ENCODE measurements at regions not wholly inside any gene's neighbourhood (a gene's known extent, or its start where the extent isn't known, plus 50 kb on each side); places are given as distances from the start of the nearest gene placed in this dataset.

DNA sequence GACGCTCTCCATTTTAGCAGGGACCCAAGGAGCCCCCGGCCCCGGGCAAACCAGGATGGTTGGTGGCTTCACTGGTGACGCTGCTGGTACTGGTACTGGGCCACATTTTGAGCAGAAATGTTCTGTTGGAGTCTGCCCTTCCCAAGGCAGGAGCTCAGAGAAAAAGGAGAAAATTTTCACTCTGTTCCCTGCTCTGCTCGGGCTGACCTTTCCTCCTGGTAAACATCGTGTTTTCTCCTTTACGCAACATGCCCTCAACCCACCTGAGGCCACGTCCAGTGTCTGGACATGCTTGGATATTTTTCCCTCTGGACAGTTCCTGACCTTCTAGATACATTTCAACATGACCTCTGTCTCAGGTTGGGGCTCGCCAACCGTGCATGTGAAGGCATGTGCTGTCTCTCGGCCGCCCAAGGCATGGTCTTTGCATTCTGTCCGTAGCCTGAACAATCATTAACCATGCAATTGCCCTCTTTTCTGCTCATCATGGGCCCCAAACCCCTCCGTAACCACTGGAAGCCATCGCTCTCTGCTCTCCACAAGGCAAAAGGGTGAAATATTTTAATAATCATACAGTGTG, 115.2 kb upstream of the PEG3 start:
- no peak overlapping the region for H3K4me3 ChIP-seq
- no peak overlapping the region for H3K27ac ChIP-seq
- intact Hi-C loops (cut with DNase I): no loop called here
- H3K4me1 ChIP-seq: no peaks in the 10 kb centered on the region
- no peaks in the 10 kb centered on the region for H3K27me3 ChIP-seq
- no peak for DNase-seq (ENCODE audit: extremely low spot score in 2 of 2)
- TF ChIP-seq, protein P1, sequence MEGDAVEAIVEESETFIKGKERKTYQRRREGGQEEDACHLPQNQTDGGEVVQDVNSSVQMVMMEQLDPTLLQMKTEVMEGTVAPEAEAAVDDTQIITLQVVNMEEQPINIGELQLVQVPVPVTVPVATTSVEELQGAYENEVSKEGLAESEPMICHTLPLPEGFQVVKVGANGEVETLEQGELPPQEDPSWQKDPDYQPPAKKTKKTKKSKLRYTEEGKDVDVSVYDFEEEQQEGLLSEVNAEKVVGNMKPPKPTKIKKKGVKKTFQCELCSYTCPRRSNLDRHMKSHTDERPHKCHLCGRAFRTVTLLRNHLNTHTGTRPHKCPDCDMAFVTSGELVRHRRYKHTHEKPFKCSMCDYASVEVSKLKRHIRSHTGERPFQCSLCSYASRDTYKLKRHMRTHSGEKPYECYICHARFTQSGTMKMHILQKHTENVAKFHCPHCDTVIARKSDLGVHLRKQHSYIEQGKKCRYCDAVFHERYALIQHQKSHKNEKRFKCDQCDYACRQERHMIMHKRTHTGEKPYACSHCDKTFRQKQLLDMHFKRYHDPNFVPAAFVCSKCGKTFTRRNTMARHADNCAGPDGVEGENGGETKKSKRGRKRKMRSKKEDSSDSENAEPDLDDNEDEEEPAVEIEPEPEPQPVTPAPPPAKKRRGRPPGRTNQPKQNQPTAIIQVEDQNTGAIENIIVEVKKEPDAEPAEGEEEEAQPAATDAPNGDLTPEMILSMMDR (IDR thresholded peaks at IDR 0.05): no peak
- TF ChIP-seq POLR2A (IDR thresholded peaks at IDR 0.05) (no peak), POLR2AphosphoS5 (IDR thresholded peaks at IDR 0.05; ENCODE audit: insufficient read depth in 1 of 2, low read depth in 1 of 2) (no peak)
- no peaks in the 10 kb centered on the region for H3K9me3 ChIP-seq
- H3K36me3 ChIP-seq: no peaks in the 10 kb centered on the region

DNA sequence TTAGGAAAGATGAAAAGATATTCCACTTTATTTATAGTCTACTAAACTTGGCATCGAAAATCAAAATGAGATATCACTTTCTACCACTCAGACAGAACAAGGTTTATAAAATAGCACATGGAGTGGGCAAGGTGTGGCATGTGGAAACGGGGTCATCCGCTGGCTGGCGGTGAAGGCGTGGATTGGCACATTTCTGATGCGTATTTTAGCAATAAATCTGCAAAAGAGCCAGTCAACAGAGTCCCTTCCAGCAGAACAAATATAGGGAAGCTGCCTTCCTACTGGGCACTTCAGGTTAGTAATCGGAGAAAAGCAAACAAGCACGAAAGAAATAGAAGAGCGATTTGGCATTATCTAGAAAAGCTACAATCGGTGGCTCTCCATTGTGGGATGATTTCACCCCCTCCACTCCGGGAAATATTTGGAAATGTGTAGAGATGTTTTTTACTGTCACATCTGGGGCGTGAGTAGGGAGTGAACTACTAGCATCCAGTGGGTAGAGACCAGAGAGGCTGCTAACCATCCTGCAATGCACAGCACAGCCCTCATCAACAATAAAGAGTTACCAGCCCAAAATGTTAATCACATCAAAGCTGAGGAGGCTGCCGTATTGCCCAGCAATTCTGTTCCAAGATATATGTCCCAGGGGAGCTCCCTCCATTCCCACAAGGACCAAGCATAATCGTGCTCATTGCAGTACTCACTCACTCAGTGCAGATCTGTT, 116.1 kb upstream of the PEG3 start:
- no peak for TF ChIP-seq POLR2A (IDR thresholded peaks at IDR 0.05)
- TF ChIP-seq, protein P1 (IDR thresholded peaks at IDR 0.05): no peak
- TF ChIP-seq POLR2AphosphoS5 (IDR thresholded peaks at IDR 0.05; ENCODE audit: insufficient read depth in 1 of 2, low read depth in 1 of 2): no peak
- intact Hi-C loops (cut with DNase I): no loop called here
- no peaks in the 10 kb centered on the region for H3K9me3 ChIP-seq

GRCh38 chr19:56959205-56959604, 118.7 kb upstream of the PEG3 start:
- TF ChIP-seq, protein P1 (IDR thresholded peaks at IDR 0.05): no peak
- TF ChIP-seq POLR2AphosphoS5 (IDR thresholded peaks at IDR 0.05; ENCODE audit: insufficient read depth in 1 of 2, low read depth in 1 of 2) (no peak), POLR2A (IDR thresholded peaks at IDR 0.05) (no peak)
- H3K27me3 ChIP-seq: no peaks in the 10 kb centered on the region
- H3K36me3 ChIP-seq: no peaks in the 10 kb centered on the region
- no peak for DNase-seq (ENCODE audit: extremely low spot score in 2 of 2)
- H3K9me3 ChIP-seq: no peaks in the 10 kb centered on the region
- intact Hi-C loops (cut with DNase I): no loop called here
- H3K27ac ChIP-seq: no peak overlapping the region
- H3K4me1 ChIP-seq: no peaks in the 10 kb centered on the region
- H3K4me3 ChIP-seq: no peak overlapping the region

More for the DNA sequence above, 116.1 kb upstream of the PEG3 start:
- Histone ChIP-seq H3K27ac (no peak overlapping the region), H3K27me3 (no peaks in the 10 kb centered on the region), H3K36me3 (no peaks in the 10 kb centered on the region), H3K4me1 (no peaks in the 10 kb centered on the region), H3K4me3 (no peak overlapping the region)
- DNase-seq (ENCODE audit: extremely low spot score in 2 of 2): no peak

DNA sequence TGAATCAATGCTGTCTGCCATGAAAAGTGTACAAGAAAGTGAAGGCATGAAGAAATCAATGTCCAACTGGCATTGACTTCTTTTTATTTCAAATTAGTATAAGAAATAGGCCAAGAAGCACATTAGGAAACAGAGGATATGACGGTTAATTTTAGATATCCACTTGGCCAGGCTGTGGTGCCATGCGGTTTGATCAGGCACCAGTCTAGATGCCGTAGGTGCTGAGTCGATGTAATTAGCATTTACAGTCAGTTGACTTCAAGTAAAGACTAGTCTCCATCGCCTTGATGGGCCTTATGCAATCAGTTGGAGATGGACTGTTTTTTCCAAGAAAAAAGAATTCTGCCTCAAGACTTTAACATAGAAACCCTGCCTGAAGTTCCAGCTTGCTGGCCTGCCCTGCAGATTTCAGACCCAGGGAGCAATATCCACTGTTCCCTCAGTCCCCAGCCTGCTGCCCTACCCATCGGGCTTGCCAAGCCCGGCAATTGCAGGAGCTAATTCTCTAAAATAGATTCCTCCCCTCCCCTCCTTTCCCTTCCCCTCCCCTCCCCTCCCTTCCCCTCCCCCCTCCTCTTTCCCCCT, 120.5 kb upstream of the PEG3 start:
- Histone ChIP-seq H3K4me1 (peaks cover 3% of the 10 kb centered on the region), H3K9me3 (no peaks in the 10 kb centered on the region), H3K4me3 (no peak overlapping the region), H3K36me3 (no peaks in the 10 kb centered on the region), H3K27me3 (no peaks in the 10 kb centered on the region), H3K27ac (no peak overlapping the region)
- no peak for DNase-seq (ENCODE audit: extremely low spot score in 2 of 2)
- intact Hi-C loops (cut with DNase I): no loop called here
- TF ChIP-seq, protein P1 (IDR thresholded peaks at IDR 0.05): no peak
- no peak for TF ChIP-seq POLR2A (IDR thresholded peaks at IDR 0.05)
- TF ChIP-seq POLR2AphosphoS5 (IDR thresholded peaks at IDR 0.05; ENCODE audit: insufficient read depth in 1 of 2, low read depth in 1 of 2): no peak
